Left ventricle myocardium inferior (tissue), 1 donor: ENCODE measurements at regions not wholly inside any gene's neighbourhood (a gene's known extent, or its start where the extent isn't known, plus 50 kb on each side); places are given as distances from the start of the nearest gene placed in this dataset.

Source experiments
- DNase-seq: peaks from one replicate; pipeline ENCODE4 v3.0.0-alpha.2; 2020
- H3K27ac ChIP-seq: fragments of 200-600 bp; replicated peaks from 2 replicates; pipeline ENCODE4 v1.8.0; 2021
- H3K27me3 ChIP-seq: fragments of 200-600 bp; 2 replicates; pipeline ENCODE4 v1.8.0; 2021; ENCODE audit warnings: low read depth
- H3K36me3 ChIP-seq: fragments of 200-600 bp; 2 replicates; pipeline ENCODE4 v1.8.0; 2021
- H3K4me1 ChIP-seq: fragments of 200-600 bp; 2 replicates; pipeline ENCODE4 v1.8.0; 2021
- H3K4me3 ChIP-seq: fragments of 200-600 bp; 2 replicates; pipeline ENCODE4 v1.8.0; 2021; ENCODE audit warnings: mild to moderate bottlenecking, moderate library complexity
- H3K9me3 ChIP-seq: fragments of 200-600 bp; replicated peaks from 2 replicates; pipeline ENCODE4 v1.8.0; 2021
- CTCF ChIP-seq: fragments of 200-600 bp; IDR thresholded peaks from 2 replicates; pipeline ENCODE4 v1.8.0; 2021; ENCODE audit warnings: antibody characterized with exemption, mild to moderate bottlenecking, borderline replicate concordance
- intact Hi-C: fragments of 100-400 bp; cut with micrococcal nuclease; formaldehyde crosslinking; loops from one replicate; pipeline ENCODE4 v1.11.0; 2022
- donor health status: DM: no; HTN: yes; CAD: no; lungs with severe emphysema.

GRCh38 chr9:91117474-91117891, 244.2 kb downstream of the AUH start:
- Histone ChIP-seq H3K9me3 (peaks cover 7% of the 10 kb centered on the region), H3K4me1 (peaks cover 42% of the 10 kb centered on the region), H3K27ac (peak overlapping the region; percentile 74), H3K36me3 (no peaks in the 10 kb centered on the region), H3K4me3 (peak overlapping the region; percentile 56), H3K27me3 (no peaks in the 10 kb centered on the region)
- intact Hi-C loops = no loop called here
- no peak for DNase-seq
- no peak for TF ChIP-seq CTCF

GRCh38 chr9:91117959-91118703, 243.6 kb downstream of the AUH start:
- H3K4me3 ChIP-seq = peak overlapping the region; percentile 56
- intact Hi-C loops = no loop called here
- peaks cover 7% of the 10 kb centered on the region for H3K9me3 ChIP-seq
- DNase-seq = peak; percentile 85
- peaks cover 42% of the 10 kb centered on the region for H3K4me1 ChIP-seq
- no peaks in the 10 kb centered on the region for H3K27me3 ChIP-seq
- H3K36me3 ChIP-seq = no peaks in the 10 kb centered on the region
- H3K27ac ChIP-seq = peak overlapping the region; percentile 74
- TF ChIP-seq CTCF = no peak

- Histone ChIP-seq H3K4me3 (peak overlapping the region; percentile 56), H3K27me3 (no peaks in the 10 kb centered on the region), H3K9me3 (peaks cover 7% of the 10 kb centered on the region), H3K27ac (peak overlapping the region; percentile 74), H3K4me1 (peaks cover 42% of the 10 kb centered on the region), H3K36me3 (no peaks in the 10 kb centered on the region)
- no peak for TF ChIP-seq CTCF
- no peak for DNase-seq
- intact Hi-C loops = no loop called here
Measured at GRCh38 chr9:91118704-91119025, 243.1 kb downstream of the AUH start.

GRCh38 chr9:91119142-91119541, 242.6 kb downstream of the AUH start:
- Histone ChIP-seq H3K36me3 (no peaks in the 10 kb centered on the region), H3K9me3 (peaks cover 7% of the 10 kb centered on the region), H3K27me3 (no peaks in the 10 kb centered on the region), H3K4me3 (peak overlapping the region; percentile 56), H3K4me1 (peaks cover 42% of the 10 kb centered on the region), H3K27ac (peak overlapping the region; percentile 74)
- intact Hi-C loops = no loop called here
- no peak for TF ChIP-seq CTCF
- DNase-seq = no peak

GRCh38 chr9:91119679-91120078, 242.0 kb downstream of the AUH start:
- H3K27ac ChIP-seq = peak overlapping the region; percentile 74
- H3K27me3 ChIP-seq = no peaks in the 10 kb centered on the region
- H3K9me3 ChIP-seq = peaks cover 12% of the 10 kb centered on the region
- H3K4me3 ChIP-seq = no peak overlapping the region
- no peaks in the 10 kb centered on the region for H3K36me3 ChIP-seq
- peaks cover 42% of the 10 kb centered on the region for H3K4me1 ChIP-seq
- DNase-seq = no peak
- intact Hi-C loops = no loop called here
- TF ChIP-seq CTCF = no peak
